ENCODE measurements at regions not wholly inside any gene's neighbourhood (a gene's known extent, or its start where the extent isn't known, plus 50 kb on each side); places are given as distances from the start of the nearest gene placed in this dataset.

GRCh38 chr2:3968736-3969135 lies 265.4 kb downstream of the DCDC2C start:
- Mint-ChIP-seq H3K4me3 (no peak overlapping the region), H3K27ac (no peak overlapping the region), H3K36me3 (ENCODE audit: low read depth) (no peaks in the 10 kb centered on the region), H3K4me1 (ENCODE audit: low read depth) (no peaks in the 10 kb centered on the region), H3K9me3 (no peaks in the 10 kb centered on the region), H3K27me3 (peaks cover 4% of the 10 kb centered on the region)
- Histone ChIP-seq H3K9me3 (ENCODE audit: control insufficient read depth in 1 of 2, insufficient read depth in 1 of 2, low read length in 2 of 2) (peaks cover 0 to 40% of the 10 kb centered on the region in 2 experiments), H3K4me3 (ENCODE audit: low read length) (no peak overlapping the region), H3K27ac (ENCODE audit: low read depth in 1 of 2, low read length in 2 of 2) (no peak overlapping the region), H3K27me3 (ENCODE audit: control insufficient read depth in 1 of 2, insufficient read depth in 2 of 2, low read length in 2 of 2) (no peaks in the 10 kb centered on the region), H3K4me1 (ENCODE audit: insufficient read depth, low read length) (no peaks in the 10 kb centered on the region), H3K36me3 (ENCODE audit: insufficient read depth, low read length) (no peaks in the 10 kb centered on the region)
- ChIA-PET POLR2A (no interaction called here), CTCF (no interaction called here)
- intact Hi-C loops (cut with DNase I, micrococcal nuclease), result no loop called here
- ATAC-seq (ENCODE audit: poor library complexity) (no peak), DNase-seq (no peak)
- TF ChIP-seq CTCF (IDR thresholded peaks at IDR 0.05), result no peak

GRCh38 chr2:3970791-3971651 lies 267.6 kb downstream of the DCDC2C start:
- DNase-seq (no peak), ATAC-seq (ENCODE audit: poor library complexity) (no peak)
- TF ChIP-seq CTCF (IDR thresholded peaks at IDR 0.05), result no peak
- Histone ChIP-seq H3K27ac (ENCODE audit: low read depth in 1 of 2, low read length in 2 of 2) (no peak overlapping the region), H3K4me3 (ENCODE audit: low read length) (no peak overlapping the region), H3K9me3 (ENCODE audit: control insufficient read depth in 1 of 2, insufficient read depth in 1 of 2, low read length in 2 of 2) (peaks cover 0 to 44% of the 10 kb centered on the region in 2 experiments), H3K36me3 (ENCODE audit: insufficient read depth, low read length) (no peaks in the 10 kb centered on the region), H3K27me3 (ENCODE audit: control insufficient read depth in 1 of 2, insufficient read depth in 2 of 2, low read length in 2 of 2) (no peaks in the 10 kb centered on the region), H3K4me1 (ENCODE audit: insufficient read depth, low read length) (no peaks in the 10 kb centered on the region)
- Mint-ChIP-seq H3K36me3 (ENCODE audit: low read depth) (no peaks in the 10 kb centered on the region), H3K9me3 (peaks cover 2% of the 10 kb centered on the region), H3K27me3 (no peaks in the 10 kb centered on the region), H3K4me3 (no peak overlapping the region), H3K27ac (no peak overlapping the region), H3K4me1 (ENCODE audit: low read depth) (no peaks in the 10 kb centered on the region)
- CTCF ChIA-PET, result no interaction called here
- intact Hi-C loops (cut with DNase I, micrococcal nuclease), result no loop called here
- POLR2A ChIA-PET, result no interaction called here

GRCh38 chr2:3971652-3972192 lies 268.3 kb downstream of the DCDC2C start:
- intact Hi-C loops (cut with DNase I, micrococcal nuclease), result no loop called here
- no peaks in the 10 kb centered on the region for H3K36me3 Mint-ChIP-seq (ENCODE audit: low read depth)
- ChIA-PET POLR2A (no interaction called here), CTCF (no interaction called here)
- no peaks in the 10 kb centered on the region for H3K27me3 ChIP-seq (ENCODE audit: control insufficient read depth in 1 of 2, insufficient read depth in 2 of 2, low read length in 2 of 2)
- H3K27me3 Mint-ChIP-seq, result no peaks in the 10 kb centered on the region
- TF ChIP-seq CTCF (IDR thresholded peaks at IDR 0.05), result no peak
- H3K36me3 ChIP-seq (ENCODE audit: insufficient read depth, low read length), result no peaks in the 10 kb centered on the region
- no peak for DNase-seq
- no peak overlapping the region for H3K4me3 ChIP-seq (ENCODE audit: low read length)
- no peak overlapping the region for H3K27ac Mint-ChIP-seq
- H3K9me3 Mint-ChIP-seq, result peaks cover 2% of the 10 kb centered on the region
- no peaks in the 10 kb centered on the region for H3K4me1 Mint-ChIP-seq (ENCODE audit: low read depth)
- no peak for ATAC-seq (ENCODE audit: poor library complexity)
- H3K4me3 Mint-ChIP-seq, result no peak overlapping the region
- H3K9me3 ChIP-seq (ENCODE audit: control insufficient read depth in 1 of 2, insufficient read depth in 1 of 2, low read length in 2 of 2), result peaks cover 0 to 45% of the 10 kb centered on the region in 2 experiments
- H3K4me1 ChIP-seq (ENCODE audit: insufficient read depth, low read length), result no peaks in the 10 kb centered on the region
- H3K27ac ChIP-seq (ENCODE audit: low read depth in 1 of 2, low read length in 2 of 2), result no peak overlapping the region

Data from CD4-positive, alpha-beta T cell (primary cell).